ENCODE measurements at regions not wholly inside any gene's neighbourhood (a gene's known extent, or its start where the extent isn't known, plus 50 kb on each side); places are given as distances from the start of the nearest gene placed in this dataset.

DNA sequence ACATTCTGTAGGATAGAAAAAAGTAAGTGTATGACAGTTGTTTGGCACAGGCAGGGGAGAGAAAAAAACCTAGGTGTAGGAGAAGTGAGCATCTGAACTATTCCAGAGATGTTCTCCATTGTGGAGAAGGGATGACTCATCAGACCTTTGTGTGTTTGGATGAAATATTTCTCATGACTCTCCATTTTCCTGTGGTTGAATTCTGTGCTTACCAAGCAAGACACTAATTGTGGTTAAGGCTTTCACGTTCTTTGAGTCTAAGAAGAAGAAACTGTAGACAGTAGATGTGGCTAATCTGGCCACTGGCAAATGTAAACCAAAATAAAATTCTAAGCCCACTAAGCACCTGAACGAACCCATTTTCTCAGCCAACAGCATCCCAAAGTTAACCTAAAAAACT, 107.9 kb upstream of the GZMB start:
- TF ChIP-seq, protein P1, sequence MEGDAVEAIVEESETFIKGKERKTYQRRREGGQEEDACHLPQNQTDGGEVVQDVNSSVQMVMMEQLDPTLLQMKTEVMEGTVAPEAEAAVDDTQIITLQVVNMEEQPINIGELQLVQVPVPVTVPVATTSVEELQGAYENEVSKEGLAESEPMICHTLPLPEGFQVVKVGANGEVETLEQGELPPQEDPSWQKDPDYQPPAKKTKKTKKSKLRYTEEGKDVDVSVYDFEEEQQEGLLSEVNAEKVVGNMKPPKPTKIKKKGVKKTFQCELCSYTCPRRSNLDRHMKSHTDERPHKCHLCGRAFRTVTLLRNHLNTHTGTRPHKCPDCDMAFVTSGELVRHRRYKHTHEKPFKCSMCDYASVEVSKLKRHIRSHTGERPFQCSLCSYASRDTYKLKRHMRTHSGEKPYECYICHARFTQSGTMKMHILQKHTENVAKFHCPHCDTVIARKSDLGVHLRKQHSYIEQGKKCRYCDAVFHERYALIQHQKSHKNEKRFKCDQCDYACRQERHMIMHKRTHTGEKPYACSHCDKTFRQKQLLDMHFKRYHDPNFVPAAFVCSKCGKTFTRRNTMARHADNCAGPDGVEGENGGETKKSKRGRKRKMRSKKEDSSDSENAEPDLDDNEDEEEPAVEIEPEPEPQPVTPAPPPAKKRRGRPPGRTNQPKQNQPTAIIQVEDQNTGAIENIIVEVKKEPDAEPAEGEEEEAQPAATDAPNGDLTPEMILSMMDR (IDR thresholded peaks at IDR 0.05): no peak
- TF ChIP-seq POLR2A (IDR thresholded peaks at IDR 0.05): no peak
